Fibroblast of villous mesenchyme (primary cell): ENCODE measurements at regions not wholly inside any gene's neighbourhood (a gene's known extent, or its start where the extent isn't known, plus 50 kb on each side); places are given as distances from the start of the nearest gene placed in this dataset.

ENCODE experiments used
- DNase-seq: peaks from one replicate; pipeline ENCODE4 v3.0.0-alpha.2; 2010; ENCODE audit warnings: low read depth
- H3K4me3 ChIP-seq: 2 replicates; pipeline ENCODE4 v1.5.1; 2011; ENCODE audit warnings: low read depth, mild to moderate bottlenecking, low read length
- TF ChIP-seq, protein P1 (sequence below): IDR thresholded peaks from 2 replicates; pipeline ENCODE4 v1.5.1; 2012; ENCODE audit warnings: low read depth, mild to moderate bottlenecking, low read length; ENCODE audit not compliant: insufficient read depth

DNA sequence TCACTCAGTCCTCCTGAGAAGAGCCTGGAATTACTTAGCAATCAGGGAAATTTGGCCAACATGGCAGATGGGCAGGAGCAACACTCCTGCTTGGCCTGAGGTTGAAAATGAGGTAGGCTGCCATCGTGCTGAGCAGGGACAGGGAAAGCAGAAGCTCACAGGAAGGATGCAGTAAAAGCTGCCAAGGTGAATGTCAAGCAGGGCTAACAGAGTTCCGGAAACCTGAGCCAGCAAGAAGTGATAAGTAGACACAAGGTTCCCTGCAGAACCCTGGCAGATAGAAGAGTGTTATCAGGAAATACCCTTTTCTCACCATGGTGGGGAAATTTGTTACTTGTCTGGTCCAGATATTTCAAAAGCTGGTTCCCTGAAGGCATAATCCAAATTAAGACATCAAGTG, 454.3 kb upstream of the MEX3C start:
- TF ChIP-seq, protein P1, sequence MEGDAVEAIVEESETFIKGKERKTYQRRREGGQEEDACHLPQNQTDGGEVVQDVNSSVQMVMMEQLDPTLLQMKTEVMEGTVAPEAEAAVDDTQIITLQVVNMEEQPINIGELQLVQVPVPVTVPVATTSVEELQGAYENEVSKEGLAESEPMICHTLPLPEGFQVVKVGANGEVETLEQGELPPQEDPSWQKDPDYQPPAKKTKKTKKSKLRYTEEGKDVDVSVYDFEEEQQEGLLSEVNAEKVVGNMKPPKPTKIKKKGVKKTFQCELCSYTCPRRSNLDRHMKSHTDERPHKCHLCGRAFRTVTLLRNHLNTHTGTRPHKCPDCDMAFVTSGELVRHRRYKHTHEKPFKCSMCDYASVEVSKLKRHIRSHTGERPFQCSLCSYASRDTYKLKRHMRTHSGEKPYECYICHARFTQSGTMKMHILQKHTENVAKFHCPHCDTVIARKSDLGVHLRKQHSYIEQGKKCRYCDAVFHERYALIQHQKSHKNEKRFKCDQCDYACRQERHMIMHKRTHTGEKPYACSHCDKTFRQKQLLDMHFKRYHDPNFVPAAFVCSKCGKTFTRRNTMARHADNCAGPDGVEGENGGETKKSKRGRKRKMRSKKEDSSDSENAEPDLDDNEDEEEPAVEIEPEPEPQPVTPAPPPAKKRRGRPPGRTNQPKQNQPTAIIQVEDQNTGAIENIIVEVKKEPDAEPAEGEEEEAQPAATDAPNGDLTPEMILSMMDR: no peak

DNA sequence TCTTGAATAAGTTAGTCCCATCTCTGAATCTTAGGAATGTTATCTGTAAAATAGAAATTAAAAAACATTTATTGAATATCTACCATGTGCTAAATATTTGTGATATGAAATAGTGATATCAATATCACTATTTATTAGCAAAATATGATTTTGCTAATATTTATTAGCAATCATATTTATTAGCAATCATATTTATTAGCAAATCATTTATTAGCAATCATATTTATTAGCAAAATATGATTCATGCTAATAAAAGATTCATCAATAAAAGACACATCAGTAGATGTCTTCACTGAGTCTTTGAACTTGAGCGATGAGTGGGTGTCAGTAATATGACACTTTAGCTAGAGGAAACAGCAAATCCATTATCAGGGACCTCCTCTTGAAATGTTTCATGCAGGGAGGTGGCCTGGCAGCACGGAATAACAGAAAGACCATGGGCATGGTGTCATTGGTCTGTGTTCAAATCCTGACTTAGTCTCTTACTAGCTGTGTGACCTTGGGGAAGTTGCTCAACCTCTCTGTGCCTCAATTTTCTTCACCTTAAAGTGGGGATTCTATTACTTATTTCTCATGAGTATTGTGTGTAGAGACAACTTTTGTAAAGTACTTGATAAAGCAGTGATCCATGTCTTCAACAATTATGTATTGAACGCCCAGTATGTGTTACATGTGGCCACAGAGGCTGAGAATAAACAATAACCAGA, 456.2 kb upstream of the MEX3C start:
- TF ChIP-seq, protein P1: no peak
- no peak for DNase-seq
- H3K4me3 ChIP-seq: no peak overlapping the region

More for the DNA sequence above, 454.3 kb upstream of the MEX3C start:
- H3K4me3 ChIP-seq: no peak overlapping the region
- no peak for DNase-seq

DNA sequence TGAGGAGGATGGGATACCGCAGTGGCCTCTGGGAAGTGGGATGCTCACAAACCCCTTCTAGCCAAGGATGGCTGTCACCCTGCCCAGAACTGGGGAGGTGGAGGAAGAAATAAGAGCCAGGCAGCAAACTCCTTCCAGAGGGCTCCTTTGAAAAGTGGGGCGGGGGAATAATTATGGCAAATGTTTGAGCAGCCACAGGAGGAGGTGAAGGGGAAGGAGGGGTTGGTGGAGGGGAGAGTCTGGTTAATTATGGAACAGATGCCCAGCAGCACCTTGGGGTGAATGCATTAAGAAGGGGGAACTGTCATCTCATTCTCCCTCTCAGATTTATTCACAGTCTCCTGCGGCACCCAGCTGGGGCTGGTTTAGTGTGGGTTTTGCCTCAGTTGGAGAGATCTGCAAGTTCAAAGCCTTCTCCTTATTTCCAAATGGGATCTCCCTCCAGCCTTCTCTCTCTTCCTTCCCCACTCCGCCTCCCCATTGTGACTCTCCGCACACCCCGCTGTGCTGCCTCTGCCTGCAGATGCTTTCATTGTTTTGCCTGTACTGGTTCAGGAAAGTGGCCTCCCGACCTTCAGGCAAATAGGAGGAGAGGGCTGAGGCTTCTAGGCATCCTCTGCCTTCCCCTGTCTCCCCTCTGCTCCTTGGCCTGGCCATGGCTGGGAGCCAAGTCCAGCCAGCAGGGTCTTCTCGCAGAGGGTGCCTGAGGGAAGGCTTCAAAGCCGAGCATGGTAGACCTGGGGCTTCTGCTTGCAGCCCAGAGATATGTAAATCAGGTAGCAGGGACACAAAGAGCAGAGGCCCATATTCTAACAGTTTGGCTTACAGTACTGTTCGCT, 457.2 kb upstream of the MEX3C start:
- no peak for DNase-seq
- TF ChIP-seq, protein P1: no peak

DNA sequence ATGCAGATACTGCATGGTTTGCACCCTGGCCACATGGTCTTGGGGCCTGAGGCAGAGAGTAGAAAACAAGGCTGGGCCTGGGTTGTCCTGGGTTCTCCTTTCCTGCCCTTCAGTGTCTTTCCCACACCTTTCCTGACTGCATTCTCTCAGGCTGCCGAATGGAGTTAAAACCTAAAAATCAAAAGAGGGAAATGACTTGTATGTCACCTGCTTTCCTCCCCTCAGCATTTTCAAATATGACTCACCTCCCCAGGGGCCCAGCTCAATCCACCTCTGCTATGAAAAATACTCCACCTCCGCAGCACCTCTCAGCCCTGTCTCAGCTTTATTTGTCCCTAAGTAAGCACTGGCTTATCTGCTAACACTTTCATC, 457.8 kb upstream of the MEX3C start:
- no peak for DNase-seq
- H3K4me3 ChIP-seq: no peak overlapping the region
- TF ChIP-seq, protein P1: no peak

More for the DNA sequence above, 457.2 kb upstream of the MEX3C start:
- H3K4me3 ChIP-seq: no peak overlapping the region

DNA sequence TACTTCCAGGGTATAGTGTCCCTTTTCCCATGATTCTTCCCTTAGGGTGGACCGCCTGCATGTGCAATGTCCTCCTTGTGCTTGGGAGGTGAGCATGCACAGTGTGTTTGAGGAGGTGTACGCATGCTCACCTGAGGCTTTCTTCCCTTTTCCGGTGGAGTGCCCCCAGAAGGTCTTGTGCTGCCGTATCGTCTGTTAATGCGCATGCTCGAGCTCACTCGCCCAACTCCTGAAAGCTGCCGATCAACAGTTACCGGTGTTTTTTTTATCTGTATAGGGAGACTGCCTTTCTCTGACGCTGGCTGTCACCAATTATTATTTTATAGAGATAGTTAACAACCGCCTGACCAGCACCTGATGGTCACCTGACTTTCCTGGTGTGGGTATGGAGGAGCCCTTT, 458.8 kb upstream of the MEX3C start:
- no peak overlapping the region for H3K4me3 ChIP-seq
- TF ChIP-seq, protein P1: no peak
- DNase-seq: no peak

DNA sequence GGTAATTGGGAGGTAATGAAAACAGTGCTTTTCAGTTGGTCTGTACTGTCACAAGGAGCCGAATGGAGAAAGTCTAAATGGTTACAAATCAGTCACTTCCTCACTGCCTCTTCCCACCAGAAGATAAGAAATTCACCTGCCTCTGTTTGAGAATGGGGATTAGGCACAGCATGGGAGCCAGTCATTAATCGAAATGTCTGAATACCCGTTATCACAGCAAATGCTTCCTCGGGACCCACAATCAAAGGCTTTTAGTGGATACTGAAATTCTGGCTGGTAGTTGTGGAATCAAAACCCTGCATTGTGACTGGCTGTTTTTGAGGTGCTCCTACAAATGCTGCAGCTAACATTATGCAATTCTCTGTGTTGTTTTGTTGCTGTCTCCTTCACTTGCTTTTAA, 461.0 kb upstream of the MEX3C start:
- no peak for DNase-seq
- H3K4me3 ChIP-seq: no peak overlapping the region
- TF ChIP-seq, protein P1: no peak
